Endothelial cell of umbilical vein (primary cell): ENCODE measurements at regions not wholly inside any gene's neighbourhood (a gene's known extent, or its start where the extent isn't known, plus 50 kb on each side); places are given as distances from the start of the nearest gene placed in this dataset.

Source experiments
- BruUV-seq: library from RNA; stranded (reverse); fragments of 400-500 nt; replicated peaks from 2 replicates; lab custom pipeline; 2021; lab: Mats Ljungman, UMichigan
- CTCF ChIA-PET: fragments of 300-600, 350-600 bp; sonication (Branson Sonifier 250); formaldehyde crosslinking; loops from one replicate; lab custom pipeline; 2021; ENCODE audit warnings: antibody characterized with exemption, inconsistent platforms; lab: Charles Lee
- POLR2A ChIA-PET: fragments of 300-600, 350-600 bp; sonication (Branson Sonifier 250); formaldehyde crosslinking; loops from one replicate; lab custom pipeline; 2021; ENCODE audit warnings: antibody characterized with exemption, inconsistent platforms; lab: Charles Lee
- DNase-seq: peaks from one replicate; pipeline ENCODE4 v3.0.0-alpha.2; 2011; ENCODE audit warnings: low read depth, low spot score
- FAIRE-seq: peaks from 2 replicates; lab custom pipeline; 2011; peaks lifted over from hg19 to GRCh38; lab: Jason Lieb, UNC
- H2AFZ ChIP-seq: 2 replicates; pipeline ENCODE4 v1.6.0; 2012; ENCODE audit warnings: low read depth, low read length, control low read depth, inconsistent platforms
- H3K27ac ChIP-seq: 2 replicates; pipeline ENCODE4 v1.5.1; 2011; ENCODE audit warnings: low read depth, mild to moderate bottlenecking, control low read depth, low read length, moderate library complexity; ENCODE audit not compliant: insufficient read depth
- H3K27me3 ChIP-seq, 2 experiments: 2 replicates each; pipeline versions ENCODE4 v1.6.0 to v1.6.1; 2011; ENCODE audit warnings: low read length in 2 of 2, mixed read lengths in 1 of 2; ENCODE audit not compliant: control insufficient read depth in 2 of 2, insufficient read depth in 2 of 2
- H3K36me3 ChIP-seq, 2 experiments: 2 replicates in 1 of 2; 3 replicates in 1 of 2; pipeline ENCODE4 v1.5.1; 2011; ENCODE audit warnings: low read length in 2 of 2, mild to moderate bottlenecking in 1 of 2, moderate library complexity in 1 of 2; ENCODE audit not compliant: control insufficient read depth in 2 of 2, insufficient read depth in 2 of 2; ENCODE audit errors: extremely low read depth in 1 of 2
- H3K4me1 ChIP-seq: 3 replicates; pipeline ENCODE4 v1.5.1; 2011; ENCODE audit warnings: mild to moderate bottlenecking, low read length; ENCODE audit not compliant: control insufficient read depth, insufficient read depth; ENCODE audit errors: extremely low read depth
- H3K4me2 ChIP-seq: 2 replicates; pipeline ENCODE4 v1.6.1; 2011; ENCODE audit warnings: low read length, control low read depth, mixed read lengths; ENCODE audit not compliant: insufficient read depth
- H3K4me3 ChIP-seq, 3 experiments: fragments of 200-600 bp in 1 of 3; sonication (generic), shearing (Covaris generic) in 1 of 3; replicated peaks in 1 of 3; 2 replicates each; pipeline ENCODE4 v1.5.1; 2011 to 2016; ENCODE audit warnings: control low read depth in 3 of 3, low read length in 3 of 3, mild to moderate bottlenecking in 2 of 3, inconsistent platforms in 1 of 3, low read depth in 1 of 3, moderate library complexity in 1 of 3; ENCODE audit not compliant: insufficient read depth in 1 of 3
- H3K79me2 ChIP-seq: 2 replicates; pipeline ENCODE4 v1.6.0; 2012; ENCODE audit warnings: low read length, inconsistent platforms; ENCODE audit not compliant: control insufficient read depth, insufficient read depth
- H3K9ac ChIP-seq: replicated peaks from 2 replicates; pipeline ENCODE3; 2011; ENCODE audit warnings: low read length, control low read depth; ENCODE audit not compliant: insufficient read depth; ENCODE audit errors: extremely low read depth
- H3K9me1 ChIP-seq: replicated peaks from 3 replicates; pipeline ENCODE4 v1.6.0; 2011; ENCODE audit warnings: mild to moderate bottlenecking, low read length; ENCODE audit not compliant: control insufficient read depth, insufficient read depth; ENCODE audit errors: extremely low read depth
- H3K9me3 ChIP-seq: replicated peaks from 2 replicates; pipeline ENCODE4 v1.5.1; 2012; ENCODE audit warnings: low read length, inconsistent platforms; ENCODE audit not compliant: control insufficient read depth, insufficient read depth
- H4K20me1 ChIP-seq: replicated peaks from 2 replicates; pipeline ENCODE3; 2011; ENCODE audit warnings: mild to moderate bottlenecking, low read length; ENCODE audit not compliant: control insufficient read depth, insufficient read depth; ENCODE audit errors: extremely low read depth
- EZH2 ChIP-seq: IDR thresholded peaks from 2 replicates; pipeline ENCODE4 v1.6.1; 2012; ENCODE audit warnings: borderline replicate concordance, low read depth, mild to moderate bottlenecking, moderate library complexity, low read length, inconsistent platforms; ENCODE audit not compliant: severe bottlenecking
- FOS ChIP-seq: IDR thresholded peaks from 2 replicates; pipeline ENCODE4 v1.6.1; 2011; ENCODE audit warnings: mild to moderate bottlenecking, low read length, moderate library complexity, borderline replicate concordance; ENCODE audit not compliant: insufficient read depth
- GATA2 ChIP-seq: IDR thresholded peaks from 2 replicates; pipeline ENCODE4 v1.7.0; 2011; ENCODE audit warnings: low read depth, mild to moderate bottlenecking, moderate library complexity, mixed read lengths, low read length; ENCODE audit not compliant: insufficient read length, insufficient read depth
- JUN ChIP-seq: IDR thresholded peaks from 2 replicates; pipeline ENCODE4 v1.6.1; 2011; ENCODE audit warnings: borderline replicate concordance, low read depth; ENCODE audit not compliant: insufficient read length, insufficient read depth
- MYC ChIP-seq: IDR thresholded peaks from one replicate; pipeline ENCODE4 v1.6.1; 2011; ENCODE audit warnings: mild to moderate bottlenecking, low read depth, low read length
- POLR2A ChIP-seq: IDR thresholded peaks from 2 replicates; pipeline ENCODE4 v1.6.1; 2012; ENCODE audit warnings: low read depth, mild to moderate bottlenecking, control low read depth, low read length
- POLR2AphosphoS5 ChIP-seq: IDR thresholded peaks from 2 replicates; pipeline ENCODE4 v1.6.1; 2012; ENCODE audit warnings: low read depth, mild to moderate bottlenecking, control low read depth, low read length, moderate library complexity; ENCODE audit not compliant: insufficient read depth
- dilution Hi-C: fragments of 300-500 bp; cut with MboI; formaldehyde crosslinking; loops from one replicate; pipeline ENCODE4 v1.15.0; 2019; ENCODE audit warnings: low sequenced_read_pairs; ENCODE audit not compliant: extremely low pct_ligation_motif_present
- intact Hi-C: fragments of 100-400 bp; cut with micrococcal nuclease; formaldehyde crosslinking; loops from one replicate; pipeline ENCODE4 v1.10.0; 2022
- TF ChIP-seq, protein P1 (sequence below), 2 donors: IDR thresholded peaks; 1 replicate in 1 of 2; 2 replicates in 1 of 2; pipeline ENCODE4 v1.5.1; 2011; ENCODE audit warnings: low read length in 2 of 2, mild to moderate bottlenecking in 2 of 2, moderate library complexity in 2 of 2, control low read depth in 1 of 2, inconsistent platforms in 1 of 2, low read depth in 1 of 2; ENCODE audit not compliant: insufficient read depth in 1 of 2; ENCODE audit errors: extremely low read depth in 1 of 2
- TF ChIP-seq, protein P2 (sequence below): IDR thresholded peaks from 2 replicates; pipeline ENCODE4 v1.6.1; 2011; ENCODE audit not compliant: insufficient read depth, insufficient read length

DNA sequence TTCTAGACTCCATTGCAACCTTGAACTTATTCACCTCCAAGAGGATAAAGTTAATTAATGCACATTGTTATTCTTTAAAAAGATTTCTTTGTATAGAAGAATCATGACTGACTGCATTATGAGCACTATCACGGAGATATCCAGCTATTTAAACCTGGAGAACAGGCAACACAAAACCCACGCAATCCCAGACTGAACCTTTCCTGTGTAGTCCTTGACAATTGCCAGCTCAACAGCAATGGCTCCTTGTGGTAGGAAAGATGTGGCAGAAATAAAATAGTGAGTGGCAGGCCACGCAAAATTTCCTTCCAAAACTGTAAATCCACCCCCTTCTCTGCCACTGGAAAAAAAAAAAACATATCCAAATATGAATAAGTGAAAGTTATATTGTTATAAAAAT, 573.7 kb downstream of the EPHB1 start:
- BruUV-seq = no TSS peak
- Histone ChIP-seq H3K4me3 (no peak overlapping the region), H4K20me1 (no peaks in the 10 kb centered on the region), H3K9ac (no peak overlapping the region), H2AFZ (no peak overlapping the region), H3K4me1 (no peaks in the 10 kb centered on the region), H3K9me3 (no peaks in the 10 kb centered on the region), H3K9me1 (no peaks in the 10 kb centered on the region), H3K27me3 (no peaks in the 10 kb centered on the region), H3K36me3 (no peaks in the 10 kb centered on the region), H3K4me2 (no peak overlapping the region), H3K27ac (no peak overlapping the region), H3K79me2 (no peaks in the 10 kb centered on the region)
- FAIRE-seq = no peak
- dilution Hi-C loops = no loop called here
- CTCF ChIA-PET = no interaction called here
- no peak for DNase-seq
- intact Hi-C loops = no loop called here
- no peak for TF ChIP-seq POLR2A
- no peak for TF ChIP-seq EZH2
- no peak for TF ChIP-seq MYC
- no peak for TF ChIP-seq JUN
- TF ChIP-seq GATA2 = no peak
- no peak for TF ChIP-seq POLR2AphosphoS5
- TF ChIP-seq, protein P1, sequence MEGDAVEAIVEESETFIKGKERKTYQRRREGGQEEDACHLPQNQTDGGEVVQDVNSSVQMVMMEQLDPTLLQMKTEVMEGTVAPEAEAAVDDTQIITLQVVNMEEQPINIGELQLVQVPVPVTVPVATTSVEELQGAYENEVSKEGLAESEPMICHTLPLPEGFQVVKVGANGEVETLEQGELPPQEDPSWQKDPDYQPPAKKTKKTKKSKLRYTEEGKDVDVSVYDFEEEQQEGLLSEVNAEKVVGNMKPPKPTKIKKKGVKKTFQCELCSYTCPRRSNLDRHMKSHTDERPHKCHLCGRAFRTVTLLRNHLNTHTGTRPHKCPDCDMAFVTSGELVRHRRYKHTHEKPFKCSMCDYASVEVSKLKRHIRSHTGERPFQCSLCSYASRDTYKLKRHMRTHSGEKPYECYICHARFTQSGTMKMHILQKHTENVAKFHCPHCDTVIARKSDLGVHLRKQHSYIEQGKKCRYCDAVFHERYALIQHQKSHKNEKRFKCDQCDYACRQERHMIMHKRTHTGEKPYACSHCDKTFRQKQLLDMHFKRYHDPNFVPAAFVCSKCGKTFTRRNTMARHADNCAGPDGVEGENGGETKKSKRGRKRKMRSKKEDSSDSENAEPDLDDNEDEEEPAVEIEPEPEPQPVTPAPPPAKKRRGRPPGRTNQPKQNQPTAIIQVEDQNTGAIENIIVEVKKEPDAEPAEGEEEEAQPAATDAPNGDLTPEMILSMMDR (IDR thresholded peaks at IDR 0.05; ENCODE audit: extremely low read depth in 1 of 2, insufficient read depth in 1 of 2, low read depth in 1 of 2, low read length in 2 of 2) = no peak
- no peak for TF ChIP-seq FOS
- TF ChIP-seq, protein P2, sequence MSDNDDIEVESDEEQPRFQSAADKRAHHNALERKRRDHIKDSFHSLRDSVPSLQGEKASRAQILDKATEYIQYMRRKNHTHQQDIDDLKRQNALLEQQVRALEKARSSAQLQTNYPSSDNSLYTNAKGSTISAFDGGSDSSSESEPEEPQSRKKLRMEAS = no peak
- POLR2A ChIA-PET = no interaction called here
